Neural cell (in vitro differentiated cells): ENCODE measurements at regions not wholly inside any gene's neighbourhood (a gene's known extent, or its start where the extent isn't known, plus 50 kb on each side); places are given as distances from the start of the nearest gene placed in this dataset.

ENCODE experiments used
- CTCF ChIP-seq: fragments of 450-650 bp; IDR thresholded peaks from 2 replicates; pipeline ENCODE4 v1.5.1; 2014; ENCODE audit warnings: antibody characterized with exemption, mild to moderate bottlenecking, moderate library complexity; ENCODE audit not compliant: poor library complexity, severe bottlenecking
- EP300 ChIP-seq: fragments of 450-650 bp; conservative IDR thresholded peaks from 2 replicates; pipeline ENCODE4 v1.6.1; 2014; ENCODE audit warnings: antibody characterized with exemption, mild to moderate bottlenecking, moderate library complexity; ENCODE audit not compliant: poor library complexity, severe bottlenecking
- EZH2 ChIP-seq: fragments of 200-600, 300-800 bp; shearing (Covaris generic), sonication (generic); IDR thresholded peaks from 2 replicates; pipeline ENCODE4 v1.6.1; 2014; ENCODE audit warnings: antibody characterized with exemption, low read length, borderline replicate concordance, mild to moderate bottlenecking; ENCODE audit not compliant: insufficient read depth, poor library complexity, severe bottlenecking
- MXI1 ChIP-seq: fragments of 450-650 bp; conservative IDR thresholded peaks from 2 replicates; pipeline ENCODE4 v1.6.1; 2014; ENCODE audit warnings: antibody characterized with exemption, mild to moderate bottlenecking; ENCODE audit not compliant: poor library complexity, severe bottlenecking
- POLR2AphosphoS5 ChIP-seq: IDR thresholded peaks from 2 replicates; pipeline ENCODE4 v1.6.1; 2012
- RAD21 ChIP-seq: fragments of 450-650 bp; conservative IDR thresholded peaks from 2 replicates; pipeline ENCODE4 v1.6.1; 2014; ENCODE audit warnings: antibody characterized with exemption, mild to moderate bottlenecking, moderate library complexity
- REST ChIP-seq: IDR thresholded peaks from 2 replicates; pipeline ENCODE4 v1.6.1; 2012; ENCODE audit warnings: borderline replicate concordance
- SMC3 ChIP-seq: fragments of 450-650 bp; conservative IDR thresholded peaks from 2 replicates; pipeline ENCODE4 v1.6.1; 2014; ENCODE audit warnings: antibody characterized with exemption, mild to moderate bottlenecking, moderate library complexity; ENCODE audit not compliant: poor library complexity

- TF ChIP-seq CTCF = no peak
- no peak for TF ChIP-seq POLR2AphosphoS5
- TF ChIP-seq EP300 = no peak
- TF ChIP-seq MXI1 = no peak
- TF ChIP-seq SMC3 = no peak
- TF ChIP-seq REST = no peak
- TF ChIP-seq EZH2 = no peak
- TF ChIP-seq RAD21 = no peak
Observed at GRCh38 chr9:129463477-129463876, 157.4 kb downstream of the C9orf50 start.
